Heart left ventricle (tissue), 16 donors: ENCODE measurements at regions not wholly inside any gene's neighbourhood (a gene's known extent, or its start where the extent isn't known, plus 50 kb on each side); places are given as distances from the start of the nearest gene placed in this dataset.

Source experiments
- ATAC-seq, 4 donors: fragments of 200-7000 bp; cut with Tn5 transposase; one replicate each; pipeline ENCODE4 v1.9.1; 2020 to 2022; ENCODE audit warnings: moderate library complexity in 4 of 4, mild to moderate bottlenecking in 3 of 4, moderate number of reproducible peaks in 1 of 4
- DNase-seq, 5 donors: peaks; one replicate each; pipeline ENCODE4 v3.0.0-alpha.2; 2020
- H3K27ac ChIP-seq, 12 donors: fragments of 200-600 bp; sonication (generic) in 4 of 12; one replicate each; pipeline versions ENCODE4 v1.5.0 to v1.8.0; 2016 to 2022; ENCODE audit warnings: mild to moderate bottlenecking in 2 of 12
- H3K27me3 ChIP-seq, 9 donors: fragments of 200-600 bp; sonication (generic) in 2 of 9; one replicate each; pipeline versions ENCODE4 v1.5.1 to v1.8.0; 2016 to 2022; ENCODE audit warnings: mild to moderate bottlenecking in 3 of 9
- H3K36me3 ChIP-seq, 9 donors: fragments of 200-600 bp; sonication (generic) in 2 of 9; one replicate each; pipeline versions ENCODE4 v1.5.0 to v1.8.0; 2018 to 2022; ENCODE audit warnings: mild to moderate bottlenecking in 2 of 9
- H3K4me1 ChIP-seq, 12 donors: fragments of 200-600 bp; sonication (generic) in 4 of 12; one replicate each; pipeline versions ENCODE4 v1.5.0 to v1.8.0; 2016 to 2022; ENCODE audit warnings: mild to moderate bottlenecking in 3 of 12
- H3K4me3 ChIP-seq, 12 donors: fragments of 200-600 bp; sonication (generic) in 4 of 12; one replicate each; pipeline versions ENCODE4 v1.5.0 to v1.8.0; 2017 to 2022; ENCODE audit warnings: mild to moderate bottlenecking in 9 of 12, moderate library complexity in 4 of 12
- H3K9me3 ChIP-seq, 12 donors: fragments of 200-600 bp; sonication (generic) in 4 of 12; one replicate each; pipeline versions ENCODE4 v1.5.0 to v1.8.0; 2016 to 2022; ENCODE audit warnings: mild to moderate bottlenecking in 1 of 12
- CTCF ChIP-seq, 12 donors: fragments of 200-600 bp; sonication (generic) in 4 of 12; IDR thresholded peaks; one replicate each; pipeline versions ENCODE4 v1.5.0 to v1.8.0; 2018 to 2022; ENCODE audit warnings: antibody characterized with exemption in 12 of 12, mild to moderate bottlenecking in 5 of 12
- POLR2A ChIP-seq, 2 donors: fragments of 450-650 bp; IDR thresholded peaks; one replicate each; pipeline ENCODE4 v1.6.1; 2017; ENCODE audit warnings: antibody characterized with exemption in 2 of 2, mild to moderate bottlenecking in 2 of 2, moderate library complexity in 2 of 2
- WGBS, 4 donors: extraction: QIAGEN DNeasy Blood & Tissue Kit in 2 of 4; methylation state at CpG; one replicate each; pipeline versions ENCODE4 v1.1.5 to v1.1.7; 2013 to 2018; 5-methylcytosine and 5-hydroxymethylcytosine counted together
- intact Hi-C, 10 donors: fragments of 100-400 bp; cut with DNase I; formaldehyde crosslinking; loops; one replicate each; pipeline versions ENCODE4 v1.11.1 to v1.14.2; 2022
- donor health status: ischemic (EF 13 %, LVEDD 7.1; RV severe dilation, severe dysfunction).
- donor health status: healthy with polysubstance abuse.
- donor health status: DM: no; HTN: yes; CAD: no.
- donor health status: DM: no; HTN: no; CAD: no.
- donor health status: ischemic (EF 25% LVEDD 6.9; RV normal size, moderate dysfunction).
- donor health status: ischemic (EF 25% LVEDD 5.7; RV mildly dilated, moderate dysfunction).
- donor health status: healthy.
- donor health status: DM: yes; HTN: yes; CAD: no.
- donor health status: ischemic (EF 35%, LVEDD 5.7; RV mildly dilated, moderate dysfunction).
- donor health status: nonischemic (EF 11% LVEDD 7.7; RV severe dilation, severe dysfunction).
- donor health status: DM: yes; HTN: yes; CAD: no.
- donor health status: PGD.
- donor health status: ischemic (EF 29% LVEDD 5.4; RV normal size, mild dysfunction).
- donor health status: nonischemic (EF 23%, LVEDD 6.1; RV moderate dilation, normal function).

- Histone ChIP-seq H3K9me3 (peaks cover 0 to 4% (median 0%) of the 10 kb centered on the region in 12 donors), H3K36me3 (no peaks in the 10 kb centered on the region), H3K27ac (no peak overlapping the region), H3K27me3 (no peaks in the 10 kb centered on the region), H3K4me3 (no peak overlapping the region), H3K4me1 (no peaks in the 10 kb centered on the region)
- intact Hi-C loops: no loop called here
- no peak for TF ChIP-seq POLR2A (IDR thresholded peaks at IDR 0.05)
- no peak for TF ChIP-seq CTCF (IDR thresholded peaks at IDR 0.05)
- WGBS, 4 donors: 63 to 71% (median 65%) methylated on average over 9 of the region's 9 CpGs
- DNase-seq (no peak), ATAC-seq (no peak)
These were observed 718.3 kb upstream of the PTBP2 start for GRCh38 chr1:96002969-96003964.

- no peaks in the 10 kb centered on the region for H3K36me3 ChIP-seq
- WGBS, 4 donors: 67 to 84% (median 77%) methylated on average over 3 of the region's 3 CpGs
- DNase-seq (no peak), ATAC-seq (no peak)
- intact Hi-C loops: no loop called here
- no peak overlapping the region for H3K4me3 ChIP-seq
- H3K4me1 ChIP-seq: no peaks in the 10 kb centered on the region
- H3K27ac ChIP-seq: no peak overlapping the region
- no peaks in the 10 kb centered on the region for H3K9me3 ChIP-seq
- TF ChIP-seq POLR2A (IDR thresholded peaks at IDR 0.05) (no peak), CTCF (IDR thresholded peaks at IDR 0.05) (no peak)
- H3K27me3 ChIP-seq: no peaks in the 10 kb centered on the region
These were observed 711.7 kb upstream of the PTBP2 start for GRCh38 chr1:96009831-96010434.

GRCh38 chr1:96011606-96012005, 710.0 kb upstream of the PTBP2 start:
- Histone ChIP-seq H3K4me1 (no peaks in the 10 kb centered on the region), H3K9me3 (no peaks in the 10 kb centered on the region), H3K27me3 (no peaks in the 10 kb centered on the region), H3K27ac (no peak overlapping the region), H3K36me3 (no peaks in the 10 kb centered on the region), H3K4me3 (no peak overlapping the region)
- ATAC-seq: no peak
- TF ChIP-seq POLR2A (IDR thresholded peaks at IDR 0.05) (no peak), CTCF (IDR thresholded peaks at IDR 0.05) (no peak)
- intact Hi-C loops: no loop called here
- DNase-seq: no peak
- WGBS, 4 donors: 39 to 47% (median 44%) methylated on average over 4 of the region's 4 CpGs

GRCh38 chr1:96016219-96016618, 705.4 kb upstream of the PTBP2 start:
- Histone ChIP-seq H3K9me3 (no peaks in the 10 kb centered on the region), H3K27ac (no peak overlapping the region), H3K4me3 (no peak overlapping the region), H3K36me3 (no peaks in the 10 kb centered on the region), H3K4me1 (no peaks in the 10 kb centered on the region), H3K27me3 (no peaks in the 10 kb centered on the region)
- TF ChIP-seq POLR2A (IDR thresholded peaks at IDR 0.05) (no peak), CTCF (IDR thresholded peaks at IDR 0.05) (no peak)
- no peak for DNase-seq
- ATAC-seq: no peak
- 73 to 89% (median 84%) methylated on average over 3 of the region's 3 CpGs for WGBS, 4 donors
- intact Hi-C loops: no loop called here
